SW480 (cell line): ENCODE measurements at regions not wholly inside any gene's neighbourhood (a gene's known extent, or its start where the extent isn't known, plus 50 kb on each side); places are given as distances from the start of the nearest gene placed in this dataset.

ENCODE experiments used
- DNase-seq: peaks from one replicate; pipeline ENCODE4 v3.0.0-alpha.2; 2016; ENCODE audit warnings: low spot score

DNA sequence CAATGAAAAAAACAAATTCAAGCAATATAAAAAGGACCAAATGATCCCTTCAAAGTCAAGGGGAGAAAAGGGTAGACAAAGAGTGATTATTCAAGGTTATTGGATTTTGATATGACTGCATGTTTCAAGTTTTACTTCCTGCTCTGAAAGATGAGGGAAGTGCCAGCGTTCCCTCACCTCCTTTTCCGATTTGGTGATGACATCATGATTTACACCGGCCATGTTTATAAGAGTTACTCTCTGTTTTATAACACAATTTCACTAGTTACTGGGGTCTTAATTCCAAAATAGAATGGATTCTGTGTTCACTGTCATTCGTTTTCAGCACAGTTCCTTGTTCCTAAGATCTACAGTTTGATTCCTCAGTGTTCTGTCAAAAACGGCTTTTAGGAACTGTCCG lies 60.5 kb upstream of the CPXM2 start:
- DNase-seq, result no peak

DNA sequence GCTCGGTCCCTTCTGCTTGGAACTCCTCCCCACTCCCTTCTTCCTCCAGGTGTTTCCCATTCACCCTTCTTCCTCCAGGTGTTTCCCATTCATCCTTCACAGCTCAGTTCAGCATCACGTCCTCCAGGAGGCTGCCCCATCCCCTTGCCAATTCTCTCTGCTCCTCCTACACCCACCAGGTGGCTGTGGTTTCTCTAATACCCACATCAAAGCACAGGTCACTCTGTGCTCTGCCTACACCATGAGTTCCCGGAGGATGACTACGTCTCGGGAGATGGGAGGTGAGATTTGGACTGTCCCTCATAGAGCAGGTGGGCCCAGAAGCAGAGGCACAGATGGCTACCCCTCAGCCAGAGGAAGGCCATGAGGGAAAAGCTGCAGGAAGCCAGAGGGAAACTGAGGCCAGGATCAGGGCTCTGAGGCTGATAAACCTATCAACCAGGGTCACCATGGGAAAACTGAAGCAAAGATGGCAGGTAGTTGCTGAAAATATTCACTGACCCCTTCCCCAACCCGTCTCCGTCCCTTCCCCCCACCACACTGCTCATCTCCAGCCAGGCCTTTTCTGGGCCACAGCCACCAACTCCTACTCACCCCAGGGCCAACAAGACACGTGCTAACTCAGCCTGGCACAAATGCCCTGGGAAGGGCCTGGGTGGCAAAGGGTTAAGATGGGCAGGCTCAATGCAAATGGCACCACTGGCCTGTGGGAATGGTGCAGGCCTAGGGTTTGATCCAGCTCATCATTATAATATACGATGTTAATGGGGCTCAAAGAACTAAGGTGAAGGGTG lies 56.6 kb upstream of the CPXM2 start:
- DNase-seq, result peak; percentile 85

GRCh38 chr10:123945325-123945920 lies 53.8 kb upstream of the CPXM2 start:
- peak; percentile 71 for DNase-seq

DNA sequence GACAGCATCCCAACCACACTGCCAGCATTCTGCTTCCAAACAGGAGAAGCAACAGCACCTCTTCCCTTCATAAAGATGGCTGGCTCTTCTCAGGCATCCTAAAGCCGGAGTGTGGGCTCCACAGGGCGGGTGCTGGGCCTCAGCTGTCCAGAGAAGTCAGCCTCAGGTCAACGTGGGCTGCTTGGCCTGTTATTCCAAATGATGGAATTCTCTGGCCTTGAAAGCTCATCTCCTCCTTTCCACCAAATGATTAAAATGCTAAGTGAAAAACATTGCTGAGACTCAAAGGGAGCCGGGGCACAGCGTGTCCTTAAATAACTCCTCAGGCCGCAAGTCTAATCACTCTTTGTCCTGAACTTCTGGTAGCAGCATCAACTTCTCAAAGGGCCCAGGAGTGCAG lies 53.1 kb upstream of the CPXM2 start:
- no peak for DNase-seq

DNA sequence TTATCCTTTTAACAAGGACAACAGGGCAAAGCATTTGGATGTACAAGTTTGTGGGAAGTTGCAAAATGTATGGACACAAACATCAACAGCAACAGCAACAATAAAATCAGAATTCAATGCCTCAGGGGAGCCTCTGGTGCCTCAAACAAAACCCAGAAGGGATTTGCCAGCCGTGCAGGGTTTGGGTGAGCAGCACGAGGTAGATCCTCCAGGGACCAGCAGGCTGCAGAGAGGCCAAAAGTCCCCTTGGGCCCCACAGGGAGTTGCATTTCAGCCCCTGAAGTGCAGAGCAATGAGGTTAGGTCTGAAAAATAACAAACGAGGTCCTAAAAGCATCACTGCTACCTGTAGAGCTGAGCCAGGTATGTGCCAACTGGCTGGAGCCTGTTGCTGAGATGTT lies 51.7 kb upstream of the CPXM2 start:
- no peak for DNase-seq

- DNase-seq, result no peak
These were observed 50.7 kb upstream of the CPXM2 start for GRCh38 chr10:123942114-123942861.
